OCI-LY1 (cell line): ENCODE measurements at regions not wholly inside any gene's neighbourhood (a gene's known extent, or its start where the extent isn't known, plus 50 kb on each side); places are given as distances from the start of the nearest gene placed in this dataset.

ENCODE experiments used
- CTCF ChIP-seq: fragments of 200-600 bp; sonication (generic), shearing (Covaris generic); IDR thresholded peaks from 2 replicates; pipeline ENCODE4 v1.5.1; 2017; ENCODE audit warnings: mild to moderate bottlenecking, antibody characterized with exemption, low read length, moderate library complexity, mixed read lengths
- EZH2 ChIP-seq: fragments of 200-600 bp; sonication (generic), shearing (Covaris generic); IDR thresholded peaks from 2 replicates; pipeline ENCODE4 v1.8.0; 2017; ENCODE audit warnings: borderline replicate concordance, mixed run types, mild to moderate bottlenecking, antibody characterized with exemption, low read length, moderate library complexity, mixed read lengths

GRCh38 chr2:223270548-223270947 lies 218.6 kb downstream of the KCNE4 start:
- TF ChIP-seq EZH2 (no peak), CTCF (no peak)
